ENCODE measurements at regions not wholly inside any gene's neighbourhood (a gene's known extent, or its start where the extent isn't known, plus 50 kb on each side); places are given as distances from the start of the nearest gene placed in this dataset.

- Histone ChIP-seq H3K27me3 (no peaks in the 10 kb centered on the region), H3K9me3 (peaks cover 0 to 3% (median under 1%) of the 10 kb centered on the region in 4 donors), H3K36me3 (no peaks in the 10 kb centered on the region), H3K27ac (no peak overlapping the region), H3K4me3 (no peak overlapping the region), H3K4me1 (no peaks in the 10 kb centered on the region)
- TF ChIP-seq POLR2AphosphoS5 (IDR thresholded peaks at IDR 0.05) (no peak), EP300 (IDR thresholded peaks at IDR 0.05) (no peak), CTCF (IDR thresholded peaks at IDR 0.05) (no peak), POLR2A (IDR thresholded peaks at IDR 0.05) (no peak)
- 89 to 92% methylated on average over 4 of the region's 4 CpGs for WGBS, 2 donors
- DNase-seq: no peak
- no peak for ATAC-seq (ENCODE audit: low FRiP score in 2 of 2)
Measured at GRCh38 chr2:234788841-234789240, 163.0 kb upstream of the SH3BP4 start.

GRCh38 chr2:234788381-234788780 is 163.4 kb upstream of the SH3BP4 start:
- H3K4me3 ChIP-seq: no peak overlapping the region
- H3K27me3 ChIP-seq: no peaks in the 10 kb centered on the region
- H3K36me3 ChIP-seq: no peaks in the 10 kb centered on the region
- 78 to 80% methylated on average over 5 of the region's 5 CpGs for WGBS, 2 donors
- TF ChIP-seq CTCF (IDR thresholded peaks at IDR 0.05) (no peak), POLR2A (IDR thresholded peaks at IDR 0.05) (no peak), POLR2AphosphoS5 (IDR thresholded peaks at IDR 0.05) (no peak), EP300 (IDR thresholded peaks at IDR 0.05) (no peak)
- no peaks in the 10 kb centered on the region for H3K4me1 ChIP-seq
- ATAC-seq (ENCODE audit: low FRiP score in 2 of 2): no peak
- H3K27ac ChIP-seq: no peak overlapping the region
- H3K9me3 ChIP-seq: peaks cover 0 to 6% (median 3%) of the 10 kb centered on the region in 4 donors
- DNase-seq: no peak

- H3K27ac ChIP-seq: no peak overlapping the region
- DNase-seq (no peak), ATAC-seq (ENCODE audit: low FRiP score in 2 of 2) (no peak)
- no peak overlapping the region for H3K4me3 ChIP-seq
- TF ChIP-seq POLR2A (IDR thresholded peaks at IDR 0.05): no peak
- no peak for TF ChIP-seq EP300 (IDR thresholded peaks at IDR 0.05)
- TF ChIP-seq CTCF (IDR thresholded peaks at IDR 0.05): no peak
- TF ChIP-seq POLR2AphosphoS5 (IDR thresholded peaks at IDR 0.05): no peak
- WGBS, 2 donors: 68 to 86% methylated on average over 6 of the region's 6 CpGs
- H3K4me1 ChIP-seq: no peaks in the 10 kb centered on the region
- H3K36me3 ChIP-seq: no peaks in the 10 kb centered on the region
- H3K9me3 ChIP-seq: peaks cover 4 to 16% (median 10%) of the 10 kb centered on the region in 4 donors
- no peaks in the 10 kb centered on the region for H3K27me3 ChIP-seq
Measured at GRCh38 chr2:234787114-234787513, 164.7 kb upstream of the SH3BP4 start.

- WGBS, 2 donors: 69 to 77% methylated on average over 3 to 5 of the region's 5 CpGs
- no peaks in the 10 kb centered on the region for H3K9me3 ChIP-seq
- no peaks in the 10 kb centered on the region for H3K27me3 ChIP-seq
- H3K4me1 ChIP-seq: peaks cover 0 to 5% (median 0%) of the 10 kb centered on the region in 4 donors
- no peak overlapping the region for H3K27ac ChIP-seq
- no peak overlapping the region for H3K4me3 ChIP-seq
- DNase-seq: no peak
- ATAC-seq (ENCODE audit: low FRiP score in 2 of 2): no peak
- TF ChIP-seq POLR2AphosphoS5 (IDR thresholded peaks at IDR 0.05) (no peak), EP300 (IDR thresholded peaks at IDR 0.05) (no peak), POLR2A (IDR thresholded peaks at IDR 0.05) (no peak)
- no peaks in the 10 kb centered on the region for H3K36me3 ChIP-seq
Measured at GRCh38 chr2:234773764-234774409, 177.9 kb upstream of the SH3BP4 start.

GRCh38 chr2:234773129-234773528 is 178.7 kb upstream of the SH3BP4 start:
- Histone ChIP-seq H3K4me3 (no peak overlapping the region), H3K9me3 (no peaks in the 10 kb centered on the region), H3K36me3 (no peaks in the 10 kb centered on the region), H3K4me1 (peaks cover 0 to 5% (median 0%) of the 10 kb centered on the region in 4 donors), H3K27ac (no peak overlapping the region), H3K27me3 (no peaks in the 10 kb centered on the region)
- TF ChIP-seq EP300 (IDR thresholded peaks at IDR 0.05) (no peak), POLR2AphosphoS5 (IDR thresholded peaks at IDR 0.05) (no peak), POLR2A (IDR thresholded peaks at IDR 0.05) (no peak), CTCF (IDR thresholded peaks at IDR 0.05) (no peak)
- ATAC-seq (ENCODE audit: low FRiP score in 2 of 2) (no peak), DNase-seq (no peak)
- 93 to 96% methylated on average over 4 to 5 of the region's 5 CpGs for WGBS, 2 donors
